Endodermal cell (in vitro differentiated cells): ENCODE measurements at regions not wholly inside any gene's neighbourhood (a gene's known extent, or its start where the extent isn't known, plus 50 kb on each side); places are given as distances from the start of the nearest gene placed in this dataset.
A peak's percentile ranks its signal among the peaks of the same experiment; 100 is the strongest.

ENCODE experiments used
- DNase-seq: peaks from one replicate; pipeline ENCODE4 v3.0.0-alpha.2; 2017
- H3K27ac ChIP-seq: 2 replicates; pipeline ENCODE4 v1.5.1; 2013; ENCODE audit warnings: mild to moderate bottlenecking, low read depth, low read length, moderate library complexity
- H3K27me3 ChIP-seq: 2 replicates; pipeline ENCODE4 v1.6.1; 2013; ENCODE audit warnings: mild to moderate bottlenecking, low read length, moderate library complexity; ENCODE audit not compliant: insufficient read depth, control insufficient read depth, poor library complexity, severe bottlenecking
- H3K36me3 ChIP-seq: 2 replicates; pipeline ENCODE4 v1.7.0; 2013; ENCODE audit warnings: mild to moderate bottlenecking, low read length, moderate library complexity; ENCODE audit not compliant: control insufficient read depth, insufficient read depth
- H3K4me1 ChIP-seq: one replicate; pipeline ENCODE4 v1.7.0; 2013; ENCODE audit warnings: low read length; ENCODE audit not compliant: control insufficient read depth, insufficient read depth
- H3K4me3 ChIP-seq: 2 replicates; pipeline ENCODE4 v1.5.1; 2013; ENCODE audit warnings: mild to moderate bottlenecking, low read length, moderate library complexity
- H3K9ac ChIP-seq: 2 replicates; pipeline ENCODE4 v1.6.1; 2013; ENCODE audit warnings: mild to moderate bottlenecking, low read length, moderate library complexity; ENCODE audit not compliant: poor library complexity, severe bottlenecking; ENCODE audit errors: extremely low read depth
- H3K9me3 ChIP-seq: 2 replicates; pipeline ENCODE4 v1.6.1; 2013; ENCODE audit warnings: mild to moderate bottlenecking, low read length, moderate library complexity; ENCODE audit not compliant: control insufficient read depth
- H3K27ac Mint-ChIP-seq: 2 replicates; pipeline ENCODE4 v1.8.0; 2020; ENCODE audit warnings: mixed read lengths
- H3K27me3 Mint-ChIP-seq: 2 replicates; pipeline ENCODE4 v1.8.0; 2021; ENCODE audit warnings: mild to moderate bottlenecking, mixed read lengths; ENCODE audit not compliant: insufficient read depth
- H3K36me3 Mint-ChIP-seq: 2 replicates; pipeline ENCODE4 v1.8.0; 2020; ENCODE audit warnings: low read depth, mixed read lengths
- H3K4me1 Mint-ChIP-seq: 2 replicates; pipeline ENCODE4 v1.8.0; 2020; ENCODE audit warnings: mixed read lengths
- H3K4me3 Mint-ChIP-seq: 2 replicates; pipeline ENCODE4 v1.8.0; 2020; ENCODE audit warnings: mild to moderate bottlenecking, moderate library complexity, mixed read lengths
- H3K9me3 Mint-ChIP-seq: 2 replicates; pipeline ENCODE4 v1.8.0; 2020; ENCODE audit warnings: mild to moderate bottlenecking, mixed read lengths
- CTCF ChIP-seq: fragments of 200-600 bp; sonication (generic); conservative IDR thresholded peaks from 2 replicates; pipeline ENCODE4 v1.5.0; 2021; ENCODE audit warnings: antibody characterized with exemption, mild to moderate bottlenecking
- WGBS, 2 experiments: methylation state at CpG; one replicate each; pipeline versions ENCODE4 v1.1.5 to v1.1.7; 2013; ENCODE audit warnings: missing lambda C conversion rate in 2 of 2, mixed read lengths in 1 of 2; ENCODE audit not compliant: insufficient coverage in 1 of 2, insufficient read length in 1 of 2; 5-methylcytosine and 5-hydroxymethylcytosine counted together

GRCh38 chr17:74107107-74107506 is 96.4 kb upstream of the RPL38 start:
- H3K27me3 ChIP-seq = no peaks in the 10 kb centered on the region
- DNase-seq = no peak
- Mint-ChIP-seq H3K9me3 (no peaks in the 10 kb centered on the region), H3K36me3 (no peaks in the 10 kb centered on the region), H3K4me1 (peaks cover 26% of the 10 kb centered on the region), H3K27ac (no peak overlapping the region), H3K4me3 (no peak overlapping the region), H3K27me3 (peaks cover 2% of the 10 kb centered on the region)
- no peak overlapping the region for H3K9ac ChIP-seq
- no peaks in the 10 kb centered on the region for H3K9me3 ChIP-seq
- H3K4me1 ChIP-seq = peaks cover 10% of the 10 kb centered on the region
- no peaks in the 10 kb centered on the region for H3K36me3 ChIP-seq
- no peak overlapping the region for H3K27ac ChIP-seq
- no peak overlapping the region for H3K4me3 ChIP-seq
- no peak for TF ChIP-seq CTCF
- 94 to 95% methylated on average over 10 to 15 of the region's 15 CpGs for WGBS, 2 experiments

GRCh38 chr17:74108126-74108705 is 95.3 kb upstream of the RPL38 start:
- Histone ChIP-seq H3K4me1 (peaks cover 10% of the 10 kb centered on the region), H3K27me3 (no peaks in the 10 kb centered on the region), H3K27ac (no peak overlapping the region), H3K9ac (no peak overlapping the region), H3K9me3 (no peaks in the 10 kb centered on the region), H3K4me3 (no peak overlapping the region), H3K36me3 (no peaks in the 10 kb centered on the region)
- Mint-ChIP-seq H3K27me3 (no peaks in the 10 kb centered on the region), H3K4me1 (peaks cover 26% of the 10 kb centered on the region), H3K27ac (no peak overlapping the region), H3K4me3 (no peak overlapping the region), H3K9me3 (peaks cover 6% of the 10 kb centered on the region), H3K36me3 (no peaks in the 10 kb centered on the region)
- 70 to 80% methylated on average over 10 to 12 of the region's 12 CpGs for WGBS, 2 experiments
- TF ChIP-seq CTCF = no peak
- DNase-seq = peak; percentile 85

- peaks cover 26% of the 10 kb centered on the region for H3K4me1 Mint-ChIP-seq
- Histone ChIP-seq H3K27me3 (no peaks in the 10 kb centered on the region), H3K27ac (no peak overlapping the region), H3K4me1 (peaks cover 10% of the 10 kb centered on the region), H3K9me3 (no peaks in the 10 kb centered on the region), H3K9ac (no peak overlapping the region), H3K4me3 (no peak overlapping the region), H3K36me3 (no peaks in the 10 kb centered on the region)
- DNase-seq = no peak
- no peak overlapping the region for H3K4me3 Mint-ChIP-seq
- H3K36me3 Mint-ChIP-seq = no peaks in the 10 kb centered on the region
- peaks cover 9% of the 10 kb centered on the region for H3K9me3 Mint-ChIP-seq
- 78 to 83% methylated on average over 6 to 10 of the region's 10 CpGs for WGBS, 2 experiments
- no peak for TF ChIP-seq CTCF
- H3K27ac Mint-ChIP-seq = no peak overlapping the region
- H3K27me3 Mint-ChIP-seq = no peaks in the 10 kb centered on the region
These were observed 93.0 kb upstream of the RPL38 start for GRCh38 chr17:74110467-74110866.
